ENCODE measurements at regions not wholly inside any gene's neighbourhood (a gene's known extent, or its start where the extent isn't known, plus 50 kb on each side); places are given as distances from the start of the nearest gene placed in this dataset.

- no peak for TF ChIP-seq CTCF (IDR thresholded peaks at IDR 0.05)
- TF ChIP-seq POLR2A (IDR thresholded peaks at IDR 0.05): no peak
Observed at GRCh38 chr2:43132683-43133301, 93.6 kb downstream of the ZFP36L2 start.
